Left ventricle myocardium inferior (tissue), 1 donor: ENCODE measurements at regions not wholly inside any gene's neighbourhood (a gene's known extent, or its start where the extent isn't known, plus 50 kb on each side); places are given as distances from the start of the nearest gene placed in this dataset.

Experiments
- DNase-seq: peaks from one replicate; pipeline ENCODE4 v3.0.0-alpha.2; 2020
- H3K27ac ChIP-seq: fragments of 200-600 bp; replicated peaks from 2 replicates; pipeline ENCODE4 v1.8.0; 2021
- H3K27me3 ChIP-seq: fragments of 200-600 bp; 2 replicates; pipeline ENCODE4 v1.8.0; 2021; ENCODE audit warnings: low read depth
- H3K36me3 ChIP-seq: fragments of 200-600 bp; 2 replicates; pipeline ENCODE4 v1.8.0; 2021
- H3K4me1 ChIP-seq: fragments of 200-600 bp; 2 replicates; pipeline ENCODE4 v1.8.0; 2021
- H3K4me3 ChIP-seq: fragments of 200-600 bp; 2 replicates; pipeline ENCODE4 v1.8.0; 2021; ENCODE audit warnings: mild to moderate bottlenecking, moderate library complexity
- H3K9me3 ChIP-seq: fragments of 200-600 bp; replicated peaks from 2 replicates; pipeline ENCODE4 v1.8.0; 2021
- intact Hi-C: fragments of 100-400 bp; cut with micrococcal nuclease; formaldehyde crosslinking; loops from one replicate; pipeline ENCODE4 v1.11.0; 2022
- TF ChIP-seq, protein P1 (sequence below): fragments of 200-600 bp; IDR thresholded peaks from 2 replicates; pipeline ENCODE4 v1.8.0; 2021; ENCODE audit warnings: antibody characterized with exemption, mild to moderate bottlenecking, borderline replicate concordance
- donor health status: DM: no; HTN: yes; CAD: no; lungs with severe emphysema.

DNA sequence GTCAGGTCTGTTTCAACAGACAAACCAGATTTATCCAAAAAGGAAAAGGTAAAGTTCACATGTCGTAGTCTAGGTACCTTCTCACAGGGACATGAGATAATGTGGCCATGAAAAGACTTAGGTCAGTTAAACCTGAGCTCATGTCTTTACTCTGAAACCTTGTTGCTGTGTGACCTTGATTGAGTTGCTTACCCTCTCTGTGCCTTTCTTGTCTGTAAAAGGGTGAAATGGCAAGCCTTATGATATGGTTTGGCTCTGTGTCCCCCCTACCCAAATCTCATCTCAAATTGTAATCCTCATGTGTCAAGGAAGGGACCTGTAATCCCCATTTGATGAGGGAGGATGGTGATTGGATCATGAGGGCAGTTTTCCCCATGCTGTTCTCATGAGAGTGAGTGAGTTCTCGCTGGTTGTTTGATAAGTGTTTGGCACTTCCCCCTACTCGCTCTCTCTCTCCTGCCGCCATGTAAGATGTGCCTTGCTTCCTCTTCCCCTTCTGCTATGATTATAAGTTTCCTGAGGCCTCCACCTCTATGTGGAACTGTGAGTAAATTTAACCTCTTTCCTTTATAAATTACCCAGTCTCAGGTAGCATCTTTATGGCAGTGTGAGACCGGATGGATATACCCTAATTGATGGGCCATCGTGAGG lies 299.8 kb downstream of the ADGRD1 start:
- Histone ChIP-seq H3K27me3 (peaks cover 45% of the 10 kb centered on the region), H3K4me1 (peaks cover 7% of the 10 kb centered on the region), H3K9me3 (peaks cover 5% of the 10 kb centered on the region), H3K27ac (no peak overlapping the region), H3K4me3 (no peak overlapping the region), H3K36me3 (no peaks in the 10 kb centered on the region)
- DNase-seq: no peak
- intact Hi-C loops: no loop called here
- TF ChIP-seq, protein P1, sequence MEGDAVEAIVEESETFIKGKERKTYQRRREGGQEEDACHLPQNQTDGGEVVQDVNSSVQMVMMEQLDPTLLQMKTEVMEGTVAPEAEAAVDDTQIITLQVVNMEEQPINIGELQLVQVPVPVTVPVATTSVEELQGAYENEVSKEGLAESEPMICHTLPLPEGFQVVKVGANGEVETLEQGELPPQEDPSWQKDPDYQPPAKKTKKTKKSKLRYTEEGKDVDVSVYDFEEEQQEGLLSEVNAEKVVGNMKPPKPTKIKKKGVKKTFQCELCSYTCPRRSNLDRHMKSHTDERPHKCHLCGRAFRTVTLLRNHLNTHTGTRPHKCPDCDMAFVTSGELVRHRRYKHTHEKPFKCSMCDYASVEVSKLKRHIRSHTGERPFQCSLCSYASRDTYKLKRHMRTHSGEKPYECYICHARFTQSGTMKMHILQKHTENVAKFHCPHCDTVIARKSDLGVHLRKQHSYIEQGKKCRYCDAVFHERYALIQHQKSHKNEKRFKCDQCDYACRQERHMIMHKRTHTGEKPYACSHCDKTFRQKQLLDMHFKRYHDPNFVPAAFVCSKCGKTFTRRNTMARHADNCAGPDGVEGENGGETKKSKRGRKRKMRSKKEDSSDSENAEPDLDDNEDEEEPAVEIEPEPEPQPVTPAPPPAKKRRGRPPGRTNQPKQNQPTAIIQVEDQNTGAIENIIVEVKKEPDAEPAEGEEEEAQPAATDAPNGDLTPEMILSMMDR: no peak

DNA sequence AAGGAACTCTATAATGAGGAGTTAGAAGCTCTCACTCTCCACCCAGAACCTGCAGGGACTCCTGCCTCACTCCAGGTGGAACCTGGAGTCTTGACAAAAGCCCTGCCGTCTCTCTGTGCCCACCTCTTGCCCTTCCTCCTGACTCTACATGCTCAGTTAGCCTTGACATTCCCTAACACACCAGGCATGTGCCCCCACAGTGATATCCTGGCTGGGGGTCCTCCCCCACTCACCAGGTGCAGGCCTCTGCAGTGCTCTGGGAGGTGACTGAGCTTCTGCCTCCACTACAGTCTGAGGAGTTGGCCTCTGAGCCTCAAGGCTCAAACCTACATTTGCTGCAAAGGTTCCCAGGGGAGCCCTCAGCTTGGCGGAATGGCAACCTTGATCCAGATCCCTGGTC lies 300.7 kb downstream of the ADGRD1 start:
- TF ChIP-seq, protein P1: no peak
- peaks cover 7% of the 10 kb centered on the region for H3K4me1 ChIP-seq
- DNase-seq: no peak
- H3K36me3 ChIP-seq: no peaks in the 10 kb centered on the region
- H3K4me3 ChIP-seq: no peak overlapping the region
- intact Hi-C loops: no loop called here
- peaks cover 5% of the 10 kb centered on the region for H3K9me3 ChIP-seq
- H3K27ac ChIP-seq: no peak overlapping the region
- peaks cover 37% of the 10 kb centered on the region for H3K27me3 ChIP-seq

GRCh38 chr12:131258398-131258797 lies 304.7 kb downstream of the ADGRD1 start:
- Histone ChIP-seq H3K4me1 (no peaks in the 10 kb centered on the region), H3K27ac (no peak overlapping the region), H3K9me3 (peaks cover 5% of the 10 kb centered on the region), H3K27me3 (peaks cover 30% of the 10 kb centered on the region), H3K4me3 (no peak overlapping the region), H3K36me3 (no peaks in the 10 kb centered on the region)
- no peak for DNase-seq
- TF ChIP-seq, protein P1: no peak
- intact Hi-C loops: no loop called here

DNA sequence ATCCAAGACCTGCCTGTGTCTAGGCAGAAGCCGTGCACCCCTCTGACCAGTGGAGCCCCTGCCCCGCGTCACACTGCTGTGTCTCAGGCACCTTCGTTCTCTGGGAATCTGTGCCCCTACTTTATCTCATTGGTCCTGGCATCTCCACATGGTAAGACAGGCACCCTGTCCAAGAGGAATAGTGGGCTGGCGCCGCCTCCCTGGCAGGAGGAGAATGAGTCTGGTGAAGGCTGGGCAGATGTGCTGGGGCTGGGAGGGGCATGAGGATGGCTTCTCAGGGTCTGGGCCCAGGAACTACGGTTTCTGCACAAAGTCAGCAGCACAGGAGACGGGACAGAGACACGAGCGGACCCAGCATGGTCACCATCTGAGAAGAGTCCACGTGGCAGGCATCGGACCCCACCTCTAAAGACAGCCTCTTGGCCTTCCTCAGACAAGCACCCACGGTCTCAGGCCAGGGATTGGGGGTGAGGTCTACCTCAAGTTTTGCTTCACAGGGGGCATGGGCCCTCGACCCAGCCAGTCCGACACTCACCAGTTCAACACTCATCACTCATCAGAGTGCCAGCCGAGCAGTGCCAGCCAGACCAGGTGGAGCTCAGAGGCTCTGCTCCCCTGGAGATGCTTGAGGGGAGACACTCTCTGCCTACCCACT lies 306.7 kb downstream of the ADGRD1 start:
- H3K36me3 ChIP-seq: no peaks in the 10 kb centered on the region
- no peak for DNase-seq
- intact Hi-C loops: no loop called here
- TF ChIP-seq, protein P1: no peak
- H3K27me3 ChIP-seq: peaks cover 26% of the 10 kb centered on the region
- no peak overlapping the region for H3K27ac ChIP-seq
- H3K9me3 ChIP-seq: peaks cover 5% of the 10 kb centered on the region
- H3K4me1 ChIP-seq: no peaks in the 10 kb centered on the region
- H3K4me3 ChIP-seq: no peak overlapping the region

- no peak overlapping the region for H3K27ac ChIP-seq
- H3K4me3 ChIP-seq: no peak overlapping the region
- H3K36me3 ChIP-seq: no peaks in the 10 kb centered on the region
- no peaks in the 10 kb centered on the region for H3K4me1 ChIP-seq
- TF ChIP-seq, protein P1: no peak
- H3K9me3 ChIP-seq: peaks cover 5% of the 10 kb centered on the region
- peaks cover 23% of the 10 kb centered on the region for H3K27me3 ChIP-seq
- intact Hi-C loops: no loop called here
- DNase-seq: no peak
These were observed 307.2 kb downstream of the ADGRD1 start for GRCh38 chr12:131260954-131261353.
